OCI-LY7 (cell line): ENCODE measurements at regions not wholly inside any gene's neighbourhood (a gene's known extent, or its start where the extent isn't known, plus 50 kb on each side); places are given as distances from the start of the nearest gene placed in this dataset.

ENCODE experiments used
- CTCF ChIP-seq: fragments of 200-600 bp; sonication (generic); conservative IDR thresholded peaks from 2 replicates; pipeline ENCODE4 v1.5.1; 2014; ENCODE audit warnings: mild to moderate bottlenecking, antibody characterized with exemption, low read length, moderate library complexity, mixed read lengths
- EZH2phosphoT487 ChIP-seq: fragments of 200-600 bp; sonication (generic); IDR thresholded peaks from 2 replicates; pipeline ENCODE4 v1.6.1; 2018; ENCODE audit warnings: low read depth, borderline replicate concordance, mild to moderate bottlenecking, mixed run types, antibody characterized with exemption, low read length, moderate library complexity, mixed read lengths

- no peak for TF ChIP-seq CTCF
- TF ChIP-seq EZH2phosphoT487, result no peak
Observed at GRCh38 chrY:18889548-18889947, 116.0 kb upstream of the HSFY2 start.
